HG03432 (cell line): ENCODE measurements at regions not wholly inside any gene's neighbourhood (a gene's known extent, or its start where the extent isn't known, plus 50 kb on each side); places are given as distances from the start of the nearest gene placed in this dataset.

ENCODE experiments used
- ATAC-seq: cut with Tn5 transposase; IDR thresholded peaks from one replicate; pipeline ENCODE4 v1.9.1; 2021; ENCODE audit warnings: mild to moderate bottlenecking, moderate library complexity; ENCODE audit not compliant: unreplicated experiment

DNA sequence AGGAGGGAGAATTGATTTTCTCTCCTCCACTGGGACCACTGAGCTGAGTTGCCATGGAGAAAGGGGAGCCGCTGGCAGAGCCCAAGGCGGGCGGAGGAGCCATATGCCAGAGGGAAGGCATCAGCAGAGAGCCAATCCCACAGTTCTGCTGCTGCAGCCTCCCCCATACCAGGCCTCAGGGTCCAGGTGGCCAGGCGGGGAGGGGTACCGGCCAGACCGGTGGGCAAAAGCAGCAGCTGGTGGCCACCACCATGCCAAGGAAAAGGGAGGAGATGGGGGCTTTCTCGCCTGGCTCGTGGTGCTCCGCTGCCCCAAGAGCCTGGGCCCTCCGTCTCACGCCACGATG is 72.8 kb downstream of the PITPNM2 start:
- ATAC-seq: no peak

DNA sequence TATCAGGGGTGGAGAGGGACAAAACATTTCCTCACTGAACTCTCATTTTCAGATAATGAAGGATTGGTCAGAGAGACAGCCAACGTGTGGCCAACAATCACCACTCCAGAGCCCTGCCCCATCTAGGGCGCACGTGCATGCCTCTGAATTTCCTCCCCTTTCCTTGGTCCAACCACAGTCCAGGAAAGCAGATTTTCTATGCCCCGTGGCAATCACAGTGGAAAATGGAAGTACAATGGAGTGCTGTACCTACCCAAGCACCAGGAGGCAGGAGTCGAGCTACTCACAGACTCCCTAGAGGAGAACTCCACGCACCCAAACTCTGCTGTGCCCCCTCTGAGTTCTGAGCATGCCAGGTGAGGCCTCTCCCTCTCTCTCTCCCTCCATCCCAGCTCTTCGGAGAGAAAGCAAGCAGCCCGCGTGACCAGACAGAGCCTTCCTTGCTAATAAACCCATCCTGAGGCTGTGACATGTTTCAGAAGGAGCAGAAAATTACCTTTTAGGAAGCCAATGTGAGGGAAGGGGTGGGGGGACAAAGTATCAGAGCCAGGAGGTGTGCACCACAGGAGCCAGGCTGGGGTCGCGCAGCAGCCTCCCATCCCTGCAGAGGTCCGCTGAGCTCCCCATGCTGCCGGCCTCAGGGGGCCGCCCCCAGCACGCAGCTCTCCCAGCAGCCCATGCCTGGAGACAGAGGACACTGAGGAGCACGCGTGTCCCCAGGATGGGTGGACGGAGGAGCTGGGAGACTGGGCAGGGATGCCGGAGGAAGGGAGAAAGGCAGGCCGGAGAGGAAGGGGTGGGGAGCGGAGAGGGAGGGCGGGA is 73.4 kb downstream of the PITPNM2 start:
- no peak for ATAC-seq

DNA sequence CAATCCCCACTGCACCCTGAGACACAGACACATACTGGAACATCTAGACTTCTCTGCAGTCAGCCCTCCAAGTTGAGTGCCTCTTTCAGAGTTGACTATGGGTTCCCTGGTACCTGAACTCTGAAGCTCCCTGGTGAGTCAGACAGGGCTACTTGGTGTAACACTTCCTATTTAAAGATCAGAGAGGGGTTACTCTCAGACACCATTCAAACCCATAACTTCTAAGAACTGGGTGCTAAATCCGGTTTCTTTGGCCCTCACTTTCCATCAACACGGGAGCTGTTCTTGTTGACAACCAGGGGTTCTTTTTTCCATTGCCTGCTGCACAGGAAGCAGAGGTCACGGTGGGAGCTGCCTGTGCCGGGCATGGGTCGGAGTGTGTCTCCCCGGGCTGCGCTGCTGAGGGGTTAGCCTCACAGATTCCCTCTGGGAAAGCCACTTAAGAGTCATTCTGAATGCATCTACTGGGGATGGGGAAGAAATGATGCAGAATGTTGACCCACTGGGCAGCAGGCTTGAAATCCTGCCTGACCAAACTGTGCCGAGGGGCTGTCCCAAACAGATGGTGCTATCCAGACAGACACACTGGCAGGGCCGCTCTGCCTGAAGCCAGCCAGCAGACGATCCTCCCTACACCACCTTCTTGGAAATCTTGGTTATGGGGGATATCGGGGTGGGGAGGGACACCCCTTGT is 74.1 kb downstream of the PITPNM2 start:
- peak; percentile 56 for ATAC-seq

DNA sequence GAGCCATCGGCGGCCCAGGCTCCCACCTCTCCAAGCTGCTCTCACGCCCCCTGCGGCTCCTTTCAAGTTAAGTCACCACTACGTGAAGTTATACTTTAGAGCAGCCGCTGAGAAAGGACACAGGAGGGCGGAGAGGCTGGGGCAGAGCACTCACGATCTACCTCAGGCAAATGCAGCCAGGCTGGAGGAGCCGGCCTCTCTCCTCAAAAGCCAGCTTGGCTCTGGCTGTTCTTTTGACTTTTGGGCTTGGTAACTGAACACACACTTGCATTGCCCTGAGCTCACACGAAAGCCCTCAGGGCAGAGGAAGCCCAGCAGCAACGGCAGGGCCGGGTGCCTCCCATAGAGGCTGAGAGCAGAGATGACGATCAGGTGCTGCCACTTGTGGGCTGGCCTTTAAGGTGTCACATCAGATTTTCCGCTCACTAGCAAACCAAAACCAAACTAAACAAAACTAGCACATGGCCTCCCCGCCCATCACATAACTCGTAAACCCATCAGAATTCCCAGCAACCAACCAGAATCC is 75.2 kb downstream of the PITPNM2 start:
- ATAC-seq: no peak

DNA sequence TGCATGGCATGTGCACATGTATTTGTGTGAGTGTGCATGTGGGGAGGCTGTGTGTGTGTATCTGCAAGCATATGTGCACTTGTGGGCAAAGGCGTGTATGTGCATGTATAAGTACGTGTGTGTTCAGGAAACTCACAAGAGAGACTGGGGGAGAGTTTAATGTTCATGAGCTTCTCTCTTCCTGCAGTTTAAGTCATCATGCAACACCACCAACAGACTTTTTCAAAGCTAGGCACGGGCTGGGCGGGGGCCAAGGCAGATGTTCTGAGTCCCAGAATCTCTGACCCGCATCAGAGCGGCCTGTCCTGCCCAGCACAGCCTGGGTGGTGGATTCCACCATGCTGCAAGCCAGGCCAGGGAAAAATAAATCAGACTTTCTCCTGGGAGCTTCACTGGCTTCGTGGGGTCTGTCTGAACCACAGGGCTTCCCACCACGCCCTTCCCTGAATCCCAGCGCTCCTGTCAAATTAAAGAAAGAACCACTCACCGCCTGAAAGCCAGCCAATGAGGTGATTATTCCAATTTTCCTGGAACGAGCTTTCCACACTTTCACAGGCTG is 75.7 kb downstream of the PITPNM2 start:
- ATAC-seq: no peak

DNA sequence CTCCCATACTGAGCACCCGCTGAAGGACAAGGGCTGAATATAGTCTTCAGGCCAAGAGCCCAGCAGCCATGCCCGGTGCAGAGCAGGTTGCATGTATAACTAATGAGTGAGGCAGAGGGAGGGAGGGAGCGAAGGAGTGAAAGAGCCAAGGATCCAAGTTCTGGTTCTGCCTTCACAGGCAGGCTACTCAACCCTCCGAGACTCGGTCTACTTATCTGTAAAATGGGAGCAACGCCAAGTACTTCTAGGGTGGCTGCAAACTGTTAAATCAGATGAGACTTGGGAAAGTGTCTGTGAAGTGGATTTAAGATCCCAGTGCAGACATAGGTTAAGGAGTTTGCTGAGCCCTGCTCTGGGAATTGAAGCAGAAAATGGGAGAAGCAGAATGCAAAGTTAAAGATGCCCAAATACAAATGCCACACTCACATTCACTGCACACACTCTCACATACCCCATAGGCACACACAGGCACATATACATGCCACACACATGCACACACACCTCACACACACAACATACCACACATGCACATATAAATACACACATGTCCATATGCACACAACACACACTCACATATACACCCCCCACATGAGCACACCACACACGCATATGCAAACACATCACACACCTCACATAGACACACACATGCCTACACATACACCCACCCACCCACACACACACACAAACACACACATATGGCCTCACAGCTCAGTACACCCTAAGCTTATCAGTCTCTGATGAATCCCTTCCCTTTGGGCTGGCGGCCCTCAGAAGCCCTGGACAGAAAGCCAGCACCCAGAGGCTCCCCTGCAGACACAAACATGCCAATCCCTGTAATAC is 76.7 kb downstream of the PITPNM2 start:
- no peak for ATAC-seq

DNA sequence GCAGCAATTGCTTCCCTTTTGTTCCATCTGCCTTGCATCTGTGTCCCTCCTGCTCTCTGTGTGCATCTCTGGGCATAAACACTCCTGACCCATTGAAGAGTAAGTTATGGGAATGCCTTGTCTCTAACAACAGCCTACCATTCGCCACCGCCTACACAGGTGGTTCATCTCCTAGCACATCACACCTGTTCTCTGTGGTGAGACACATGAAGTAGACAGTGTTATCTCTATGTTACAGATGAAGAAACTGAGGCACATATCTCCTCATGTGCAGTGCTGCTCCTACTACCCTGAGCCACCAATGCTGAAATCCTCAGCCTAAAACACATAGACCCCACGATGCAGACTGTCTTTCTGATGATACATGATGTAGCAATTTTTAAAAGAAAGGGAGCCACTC is 77.6 kb downstream of the PITPNM2 start:
- no peak for ATAC-seq

DNA sequence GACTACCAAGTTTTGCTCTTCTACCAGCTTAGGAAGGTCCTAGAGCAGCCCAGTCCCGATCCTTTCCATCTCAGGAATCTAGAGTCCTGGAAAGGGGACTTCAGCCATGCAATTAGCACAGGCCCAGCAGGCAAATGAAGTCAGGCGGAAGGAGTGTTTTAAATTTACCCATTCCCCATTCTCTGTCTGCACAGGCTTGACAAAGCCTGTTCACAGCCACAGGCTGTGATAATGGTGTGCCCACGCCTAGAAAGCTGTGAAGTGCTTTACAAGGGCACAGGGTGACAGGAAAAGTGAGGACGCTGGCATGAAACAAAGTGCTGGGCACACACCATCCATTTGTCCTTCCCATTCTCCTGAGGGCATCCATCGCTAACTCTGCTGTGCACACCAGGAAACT is 79.0 kb downstream of the PITPNM2 start:
- no peak for ATAC-seq

DNA sequence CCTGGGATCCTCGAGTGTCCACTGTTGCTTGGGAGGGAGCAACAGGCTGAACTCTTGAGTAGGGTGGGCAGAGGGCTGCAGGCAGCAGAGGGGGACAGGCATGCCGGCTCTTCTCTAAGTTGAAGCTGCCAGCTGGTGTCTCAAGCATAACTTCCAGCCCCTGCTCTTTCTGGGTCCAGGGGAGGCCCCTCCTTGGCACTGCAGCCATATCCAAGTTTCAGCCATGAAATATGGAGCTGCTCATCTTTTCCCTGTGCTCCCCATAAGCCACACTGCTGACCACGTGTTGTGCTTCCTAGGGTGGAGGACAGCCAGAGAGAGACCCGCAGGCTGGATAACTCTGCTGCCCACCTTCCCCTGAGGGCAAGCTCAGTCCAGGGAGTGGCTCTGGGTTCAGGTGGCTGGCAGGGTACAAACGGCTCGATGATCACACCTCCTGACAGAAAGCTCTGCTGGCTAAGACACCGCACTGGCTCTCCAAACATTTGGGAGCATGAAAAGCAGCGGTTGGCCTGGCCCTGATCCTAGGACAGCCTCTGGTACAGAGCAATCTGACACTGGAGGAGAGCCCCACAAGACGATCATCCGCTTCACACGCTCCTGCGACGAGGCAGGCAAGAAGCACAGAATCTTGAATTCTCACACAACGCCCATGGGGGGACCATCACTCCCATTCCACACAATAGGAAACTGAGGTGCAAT is 79.6 kb downstream of the PITPNM2 start:
- no peak for ATAC-seq

DNA sequence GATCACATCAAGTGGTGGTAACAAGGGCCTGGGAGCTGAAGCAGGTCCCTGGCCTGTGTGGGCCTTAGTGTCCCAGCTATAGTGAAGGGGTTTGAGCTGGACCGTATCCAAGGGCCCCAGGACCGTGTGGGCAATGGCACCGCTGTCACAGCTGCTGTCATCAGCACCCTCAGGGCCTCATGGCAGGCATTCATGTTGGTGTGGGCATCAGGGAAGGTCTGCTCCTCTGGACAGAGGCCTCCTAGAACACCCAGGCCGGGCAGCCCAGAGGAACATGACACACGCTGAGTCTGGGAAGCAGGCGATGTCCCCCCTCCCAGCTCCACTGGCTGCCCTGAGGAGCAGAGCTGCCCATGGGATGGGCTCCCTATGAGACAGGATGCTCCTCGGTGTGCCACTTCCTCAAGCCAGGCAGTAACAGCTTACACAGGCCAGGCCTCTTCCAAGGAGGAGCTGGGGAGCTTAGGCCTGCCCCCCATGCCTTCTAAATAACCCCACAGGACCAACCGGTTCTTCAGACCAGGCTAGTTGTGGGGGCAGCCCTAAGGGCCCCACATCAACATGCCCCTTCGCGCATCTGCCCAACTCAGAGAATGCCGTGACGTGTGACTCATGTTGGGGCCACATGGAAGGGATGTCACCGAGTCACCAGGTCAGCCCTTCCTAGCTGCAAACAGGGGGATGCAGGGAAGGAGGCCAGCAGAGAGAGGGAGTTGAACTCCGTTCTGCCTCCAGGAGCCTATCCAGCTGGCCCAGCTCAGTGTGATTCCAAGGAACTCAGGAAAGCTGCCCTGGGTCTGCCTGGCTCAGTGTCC is 80.4 kb downstream of the PITPNM2 start:
- no peak for ATAC-seq

DNA sequence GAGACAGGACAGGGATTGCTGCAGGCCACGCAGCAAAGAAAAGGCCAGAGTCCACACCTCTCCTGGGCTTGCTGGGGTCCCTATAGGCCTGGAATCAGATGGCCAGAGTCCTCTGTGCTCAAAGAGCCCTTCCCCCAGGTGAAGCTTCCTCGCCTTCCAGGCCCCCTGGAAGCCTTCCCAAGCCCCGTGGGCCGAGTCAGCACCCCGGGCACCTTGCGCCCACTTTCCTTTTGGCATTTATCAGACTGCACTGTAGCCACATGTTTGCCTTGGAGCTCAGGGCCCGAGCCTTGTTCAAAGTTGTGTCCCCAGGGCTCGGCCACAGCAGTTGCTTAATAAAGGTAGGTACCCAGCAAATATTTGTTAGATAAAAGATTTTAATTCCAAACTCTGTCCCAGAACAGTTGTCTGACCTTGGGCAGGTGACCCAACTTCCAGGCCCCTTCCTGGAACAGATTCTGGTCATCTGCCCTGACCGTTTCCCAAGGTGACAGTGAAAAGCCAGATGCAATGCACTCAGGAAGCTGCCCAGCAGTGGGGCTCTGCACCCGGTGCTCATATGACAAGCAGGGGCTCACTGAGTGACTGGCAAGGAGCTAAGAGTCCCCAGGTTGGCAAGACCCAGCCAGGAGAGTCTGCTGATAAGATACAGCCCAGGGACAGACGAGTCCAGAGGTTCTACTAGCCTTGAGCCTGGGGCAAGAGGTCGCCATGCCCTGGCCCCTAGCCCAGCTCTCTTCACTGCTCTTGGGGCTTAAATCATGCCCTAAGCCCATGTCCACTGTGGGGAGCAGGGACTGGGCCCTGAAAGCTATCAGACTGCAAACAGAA is 81.2 kb downstream of the PITPNM2 start:
- ATAC-seq: no peak

DNA sequence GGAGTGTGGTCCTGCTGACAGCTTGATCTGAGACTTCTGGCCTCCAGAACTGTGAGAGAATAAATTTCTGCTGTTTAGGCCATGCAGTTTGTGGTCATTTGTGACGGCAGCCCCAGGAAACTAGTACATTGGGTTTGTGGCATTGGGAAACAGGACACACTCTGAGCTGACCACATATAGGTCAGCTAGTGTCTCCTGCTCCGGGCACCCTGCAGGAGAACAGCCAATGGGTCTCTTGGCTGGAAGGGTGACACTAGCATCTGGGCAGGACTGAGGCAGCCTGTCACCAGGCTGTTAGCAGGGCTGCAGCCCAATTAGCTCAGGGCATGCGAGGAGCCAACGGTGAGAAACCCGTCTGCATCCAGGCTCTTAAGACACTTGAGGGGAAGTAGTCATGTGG is 83.2 kb downstream of the PITPNM2 start:
- ATAC-seq: no peak

DNA sequence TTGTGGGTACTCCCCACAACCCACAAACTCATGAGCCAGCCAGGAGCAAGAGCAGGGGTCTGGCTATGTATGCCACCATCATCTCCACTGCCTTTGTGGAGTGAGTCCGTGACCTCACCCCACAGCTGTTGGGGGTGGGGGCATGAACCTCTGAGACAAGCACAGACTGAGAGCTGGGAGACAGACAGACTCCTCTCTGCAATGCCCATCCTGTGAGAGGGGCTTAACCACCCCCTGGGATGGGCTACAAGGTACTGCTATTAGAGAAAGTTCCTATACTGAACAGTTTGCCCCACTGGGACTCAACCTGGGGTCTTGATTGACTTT is 84.5 kb downstream of the PITPNM2 start:
- no peak for ATAC-seq

DNA sequence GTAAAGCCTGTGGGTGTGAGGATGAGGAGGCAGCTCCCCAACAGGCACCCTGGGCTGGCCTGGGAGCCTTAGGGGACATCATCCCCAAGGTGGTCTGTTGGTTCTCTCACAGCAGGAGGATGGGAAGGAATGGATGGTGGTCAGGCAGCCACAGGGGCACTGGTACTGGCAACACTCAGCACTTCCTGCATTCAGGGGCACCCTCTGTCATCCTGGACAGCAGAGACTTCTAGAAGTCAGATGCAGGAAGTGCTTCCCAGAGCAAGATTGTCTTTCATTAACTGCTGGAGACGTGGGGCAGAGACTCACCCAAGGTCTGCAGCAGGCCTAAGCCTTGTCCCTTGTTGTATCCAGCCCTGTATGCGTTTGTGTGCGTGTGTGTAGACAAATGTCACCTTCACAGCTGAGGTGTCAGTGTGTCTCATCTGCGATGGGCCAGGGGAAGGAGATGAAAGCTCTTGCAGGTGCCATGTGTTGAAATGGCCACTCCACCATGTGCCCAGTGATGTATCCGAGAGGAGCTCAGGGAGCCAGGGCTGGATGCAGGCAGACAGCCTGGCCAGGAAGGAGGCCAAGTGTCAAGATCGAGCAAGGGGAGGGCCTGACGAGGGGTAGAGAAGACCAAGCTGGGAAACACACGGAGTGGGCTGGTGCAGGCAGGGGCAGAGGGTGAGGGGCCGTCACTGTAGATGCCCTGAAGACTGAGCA is 85.1 kb downstream of the PITPNM2 start:
- no peak for ATAC-seq

DNA sequence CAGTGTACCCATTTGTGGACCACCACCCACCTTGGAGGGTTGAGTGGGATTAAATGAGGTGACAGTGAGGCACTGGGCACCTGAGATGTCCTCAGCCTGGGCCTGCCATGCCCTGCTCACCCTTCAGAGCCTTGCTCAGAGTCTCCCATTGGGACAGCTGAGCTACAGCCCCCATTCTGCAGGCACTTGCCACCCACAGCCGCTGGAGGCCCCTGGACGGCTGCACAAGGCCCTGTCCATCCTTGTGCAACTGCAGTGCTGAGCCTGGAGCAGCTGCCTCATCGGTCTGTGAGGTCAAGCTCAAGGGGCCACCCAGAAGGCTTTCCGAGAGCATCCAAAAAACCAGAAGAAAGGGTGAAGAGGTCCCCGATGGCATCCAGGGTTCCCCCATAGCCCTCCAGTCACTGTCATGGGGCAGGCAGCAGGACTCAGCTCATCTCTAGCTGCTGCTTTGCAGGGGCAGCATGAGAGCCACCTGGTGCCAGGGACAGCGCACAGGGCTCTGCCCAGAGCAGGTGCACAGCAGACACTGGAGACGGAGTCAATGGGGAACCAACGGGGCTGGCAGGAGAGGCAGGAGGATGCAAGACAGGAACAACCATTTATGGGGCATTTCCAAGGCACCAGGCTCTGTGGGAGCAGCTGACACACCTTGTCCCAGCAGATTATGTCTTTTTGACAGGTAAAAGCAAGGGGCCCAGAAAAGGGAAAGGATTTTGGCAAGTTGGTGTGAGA is 84.6 kb downstream of the ARL6IP4 start:
- ATAC-seq: no peak

DNA sequence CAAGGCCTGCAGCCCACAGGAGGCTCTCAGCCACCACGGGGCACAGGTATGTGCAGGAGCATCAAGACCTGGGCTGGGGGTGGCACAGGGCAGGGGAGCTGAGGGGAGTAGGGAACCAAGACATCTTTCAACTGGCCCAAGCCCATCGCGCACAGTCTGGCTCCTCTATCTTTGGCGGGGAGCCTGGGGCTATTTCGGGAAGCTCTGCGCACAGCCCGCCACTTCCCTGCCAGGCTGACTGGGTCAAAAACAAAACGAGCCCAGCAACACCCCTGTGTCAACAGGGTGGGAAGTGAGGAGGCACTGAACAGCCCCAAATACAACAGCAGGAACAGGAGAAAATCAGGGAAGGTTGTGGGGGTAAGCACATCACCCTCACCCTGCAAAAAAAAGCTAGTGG is 83.9 kb downstream of the ARL6IP4 start:
- no peak for ATAC-seq

DNA sequence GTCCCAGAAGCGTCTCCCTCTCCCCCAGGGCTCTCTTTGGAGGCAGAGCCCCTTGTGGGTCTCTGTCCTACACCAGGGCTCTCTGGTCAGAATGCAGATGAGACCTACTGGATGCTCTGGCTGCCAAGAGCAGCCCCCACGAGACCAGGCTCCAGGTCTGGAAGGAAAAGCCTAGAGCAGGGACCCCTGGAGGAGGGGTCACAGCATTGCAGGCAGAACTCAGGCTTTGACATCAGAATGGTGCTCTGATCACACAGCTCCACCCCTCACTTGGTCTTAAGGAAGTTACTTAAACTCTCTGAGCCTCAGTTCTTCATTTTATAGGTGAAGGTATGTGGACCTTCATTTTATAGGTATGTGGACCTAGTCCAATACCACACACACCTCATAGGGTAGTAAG is 83.1 kb downstream of the ARL6IP4 start:
- ATAC-seq: no peak
